HEK293 (cell line): ENCODE measurements at regions not wholly inside any gene's neighbourhood (a gene's known extent, or its start where the extent isn't known, plus 50 kb on each side); places are given as distances from the start of the nearest gene placed in this dataset.

Source experiments
- CTCF ChIA-PET: fragments of 350-600 bp; formaldehyde crosslinking; extraction: SDS; loops from one replicate; lab custom pipeline; 2021; ENCODE audit warnings: antibody characterized with exemption; lab: Yijun Ruan, JAX
- POLR2A ChIA-PET: fragments of 300-600 bp; formaldehyde crosslinking; extraction: SDS; loops from one replicate; lab custom pipeline; 2020; ENCODE audit warnings: antibody characterized with exemption, inconsistent platforms; lab: Yijun Ruan, JAX
- H3K27ac ChIP-seq: fragments of 200-500 bp; sonication (Bioruptor generic); 2 replicates; pipeline ENCODE4 v1.5.1; 2014; ENCODE audit warnings: low read depth, low read length, control low read depth, inconsistent platforms; ENCODE audit errors: extremely low read depth
- H3K36me3 ChIP-seq, 2 experiments: fragments of 200-500 bp in 1 of 2; sonication (Bioruptor generic) in 1 of 2; 1 replicate in 1 of 2; 2 replicates in 1 of 2; pipeline ENCODE4 v1.5.1; 2014 to 2017; ENCODE audit warnings: inconsistent platforms in 2 of 2, low read length in 2 of 2; ENCODE audit not compliant: control insufficient read depth in 2 of 2, insufficient read depth in 1 of 2
- H3K4me1 ChIP-seq: fragments of 200-500 bp; sonication (Bioruptor generic); 2 replicates; pipeline ENCODE4 v1.5.1; 2014; ENCODE audit warnings: mild to moderate bottlenecking, low read length, inconsistent platforms; ENCODE audit not compliant: control insufficient read depth, insufficient read depth
- H3K4me3 ChIP-seq: 2 replicates; pipeline ENCODE4 v1.5.1; 2011; ENCODE audit warnings: low read depth, mild to moderate bottlenecking, control low read depth, low read length, moderate library complexity
- H3K9me3 ChIP-seq: fragments of 200-500 bp; sonication (Bioruptor generic); 2 replicates; pipeline ENCODE4 v1.5.1; 2014; ENCODE audit warnings: low read depth, low read length, inconsistent platforms; ENCODE audit not compliant: control insufficient read depth, insufficient read depth
- IKZF3 ChIP-seq: fragments of 450-650 bp; IDR thresholded peaks from 2 replicates; pipeline ENCODE4 v1.5.0; 2018; ENCODE audit warnings: missing biosample characterization, mild to moderate bottlenecking, missing genetic modification characterization, moderate library complexity
- KLF1 ChIP-seq: fragments of 450-650 bp; formaldehyde crosslinking; IDR thresholded peaks from 2 replicates; pipeline ENCODE4 v1.5.1; 2016; ENCODE audit warnings: missing biosample characterization, missing genetic modification characterization
- PRDM1 ChIP-seq: fragments of 450-650 bp; formaldehyde crosslinking; IDR thresholded peaks from 2 replicates; pipeline ENCODE4; 2016; ENCODE audit warnings: missing biosample characterization, missing genetic modification characterization
- SCRT1 ChIP-seq: fragments of 450-650 bp; formaldehyde crosslinking; IDR thresholded peaks from 2 replicates; pipeline ENCODE4 v1.5.1; 2016; ENCODE audit warnings: missing biosample characterization, missing genetic modification characterization, borderline replicate concordance
- SETDB1 ChIP-seq: IDR thresholded peaks from one replicate; pipeline ENCODE4 v1.6.1; 2017; ENCODE audit warnings: mild to moderate bottlenecking, low read length, moderate library complexity, mixed read lengths; ENCODE audit not compliant: insufficient read length
- ZBTB20 ChIP-seq: fragments of 450-650 bp; formaldehyde crosslinking; IDR thresholded peaks from 2 replicates; pipeline ENCODE4 v1.5.1; 2016; ENCODE audit warnings: missing biosample characterization, missing genetic modification characterization
- ZBTB48 ChIP-seq: fragments of 450-650 bp; formaldehyde crosslinking; IDR thresholded peaks from 2 replicates; pipeline ENCODE4 v1.5.1; 2016; ENCODE audit warnings: missing biosample characterization, missing genetic modification characterization
- ZBTB7A ChIP-seq: fragments of 450-650 bp; formaldehyde crosslinking; IDR thresholded peaks from 2 replicates; pipeline ENCODE4 v1.5.1; 2016; ENCODE audit warnings: low read depth, missing biosample characterization, missing genetic modification characterization
- ZIC2 ChIP-seq: fragments of 450-650 bp; formaldehyde crosslinking; IDR thresholded peaks from 2 replicates; pipeline ENCODE4 v1.5.1; 2016; ENCODE audit warnings: missing biosample characterization, missing genetic modification characterization
- ZNF114 ChIP-seq: fragments of 450-650 bp; formaldehyde crosslinking; IDR thresholded peaks from 2 replicates; pipeline ENCODE4 v1.5.0; 2017; ENCODE audit warnings: missing biosample characterization, missing genetic modification characterization
- ZNF133 ChIP-seq: fragments of 450-650 bp; formaldehyde crosslinking; IDR thresholded peaks from 2 replicates; pipeline ENCODE4 v1.5.1; 2016; ENCODE audit warnings: missing biosample characterization, missing genetic modification characterization
- ZNF140 ChIP-seq: fragments of 450-650 bp; formaldehyde crosslinking; IDR thresholded peaks from 2 replicates; pipeline ENCODE4 v1.5.1; 2016; ENCODE audit warnings: missing biosample characterization, missing genetic modification characterization
- ZNF16 ChIP-seq: fragments of 450-650 bp; formaldehyde crosslinking; IDR thresholded peaks from 2 replicates; pipeline ENCODE4 v1.5.1; 2016; ENCODE audit warnings: low read depth, missing biosample characterization, missing genetic modification characterization
- ZNF184 ChIP-seq: fragments of 450-650 bp; IDR thresholded peaks from 2 replicates; pipeline ENCODE4 v1.5.1; 2018; ENCODE audit warnings: missing biosample characterization, mild to moderate bottlenecking, missing genetic modification characterization
- ZNF202 ChIP-seq: fragments of 450-650 bp; formaldehyde crosslinking; IDR thresholded peaks from 2 replicates; pipeline ENCODE4 v1.5.1; 2016; ENCODE audit warnings: missing biosample characterization, missing genetic modification characterization, borderline replicate concordance
- ZNF24 ChIP-seq: fragments of 450-650 bp; formaldehyde crosslinking; IDR thresholded peaks from 2 replicates; pipeline ENCODE4 v1.5.1; 2016; ENCODE audit warnings: missing biosample characterization, missing genetic modification characterization
- ZNF324 ChIP-seq: fragments of 450-650 bp; formaldehyde crosslinking; IDR thresholded peaks from 2 replicates; pipeline ENCODE4 v1.5.1; 2016; ENCODE audit warnings: missing biosample characterization, missing genetic modification characterization
- ZNF335 ChIP-seq: fragments of 450-650 bp; formaldehyde crosslinking; conservative IDR thresholded peaks from 2 replicates; pipeline ENCODE4 v1.5.1; 2016; ENCODE audit warnings: missing biosample characterization, missing genetic modification characterization
- ZNF366 ChIP-seq: fragments of 450-650 bp; formaldehyde crosslinking; conservative IDR thresholded peaks from 2 replicates; pipeline ENCODE4 v1.5.1; 2016; ENCODE audit warnings: missing biosample characterization, missing genetic modification characterization
- ZNF37A ChIP-seq: fragments of 450-650 bp; IDR thresholded peaks from 2 replicates; pipeline ENCODE4 v1.5.1; 2018; ENCODE audit warnings: missing biosample characterization, missing genetic modification characterization
- ZNF654 ChIP-seq: fragments of 450-650 bp; formaldehyde crosslinking; IDR thresholded peaks from 2 replicates; pipeline ENCODE4 v1.5.1; 2016; ENCODE audit warnings: low read depth, missing biosample characterization, missing genetic modification characterization
- ZNF664 ChIP-seq: fragments of 450-650 bp; formaldehyde crosslinking; IDR thresholded peaks from 2 replicates; pipeline ENCODE4 v1.5.1; 2016; ENCODE audit warnings: missing biosample characterization, missing genetic modification characterization
- ZSCAN30 ChIP-seq: fragments of 450-650 bp; IDR thresholded peaks from 2 replicates; pipeline ENCODE4 v1.5.1; 2018; ENCODE audit warnings: missing biosample characterization, mild to moderate bottlenecking, missing genetic modification characterization, moderate library complexity
- TF ChIP-seq, protein P1 (sequence below): fragments of 450-650 bp; formaldehyde crosslinking; IDR thresholded peaks from 2 replicates; pipeline ENCODE4 v1.5.1; 2017; ENCODE audit warnings: missing biosample characterization, missing genetic modification characterization
- TF ChIP-seq, protein P2 (sequence below): fragments of 450-650 bp; formaldehyde crosslinking; IDR thresholded peaks from 2 replicates; pipeline ENCODE4 v1.5.1; 2016; ENCODE audit warnings: missing biosample characterization, missing genetic modification characterization
- TF ChIP-seq, protein P3 (sequence below): fragments of 450-650 bp; formaldehyde crosslinking; IDR thresholded peaks from 2 replicates; pipeline ENCODE4 v1.5.1; 2016; ENCODE audit warnings: missing biosample characterization, missing genetic modification characterization

DNA sequence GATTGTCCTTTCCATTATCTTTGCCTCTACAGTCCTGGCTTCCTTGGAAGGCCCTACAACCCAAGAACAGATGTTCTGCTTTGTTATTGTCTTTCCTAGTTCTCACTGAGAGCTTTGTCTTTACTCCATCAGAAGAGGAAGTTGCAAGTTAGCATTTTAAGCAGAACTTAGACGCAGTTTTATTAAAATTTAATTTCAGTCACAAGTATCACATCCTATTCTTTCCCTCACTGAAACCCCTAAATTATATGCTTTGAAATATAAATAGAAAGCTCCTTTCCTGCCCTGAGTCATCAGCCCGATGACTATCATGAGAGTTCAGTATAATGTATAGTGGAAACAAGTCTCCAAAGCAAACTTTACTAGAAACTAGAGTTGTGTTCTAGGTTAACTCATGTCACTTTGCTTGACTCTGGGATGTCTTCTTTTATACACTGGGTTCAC lies 291.2 kb upstream of the RBMS3 start:
- H3K27ac ChIP-seq = no peak overlapping the region
- H3K9me3 ChIP-seq = no peaks in the 10 kb centered on the region
- H3K36me3 ChIP-seq = no peaks in the 10 kb centered on the region
- no peak overlapping the region for H3K4me3 ChIP-seq
- TF ChIP-seq SETDB1 (no peak), KLF1 (no peak), ZNF114 (no peak)
- TF ChIP-seq, all 188 proteins: peak for 0
- ChIA-PET CTCF (no interaction called here), POLR2A (no interaction called here)
- H3K4me1 ChIP-seq = no peaks in the 10 kb centered on the region

- no peaks in the 10 kb centered on the region for H3K36me3 ChIP-seq
- no peak for TF ChIP-seq ZNF654 (tag by site-specific recombination)
- TF ChIP-seq ZNF140 (tag by site-specific recombination) = no peak
- no peak for TF ChIP-seq ZNF184 (tag by site-specific recombination)
- no peak for TF ChIP-seq ZSCAN30 (tag by site-specific recombination)
- no peak for TF ChIP-seq PRDM1
- no peak for TF ChIP-seq IKZF3
- TF ChIP-seq, all 188 proteins: peak for 0
- Histone ChIP-seq H3K9me3 (no peaks in the 10 kb centered on the region), H3K4me1 (no peaks in the 10 kb centered on the region), H3K27ac (no peak overlapping the region), H3K4me3 (no peak overlapping the region)
- POLR2A ChIA-PET = no interaction called here
- CTCF ChIA-PET = no interaction called here
Observed at GRCh38 chr3:28994161-28994905, 286.5 kb upstream of the RBMS3 start.

DNA sequence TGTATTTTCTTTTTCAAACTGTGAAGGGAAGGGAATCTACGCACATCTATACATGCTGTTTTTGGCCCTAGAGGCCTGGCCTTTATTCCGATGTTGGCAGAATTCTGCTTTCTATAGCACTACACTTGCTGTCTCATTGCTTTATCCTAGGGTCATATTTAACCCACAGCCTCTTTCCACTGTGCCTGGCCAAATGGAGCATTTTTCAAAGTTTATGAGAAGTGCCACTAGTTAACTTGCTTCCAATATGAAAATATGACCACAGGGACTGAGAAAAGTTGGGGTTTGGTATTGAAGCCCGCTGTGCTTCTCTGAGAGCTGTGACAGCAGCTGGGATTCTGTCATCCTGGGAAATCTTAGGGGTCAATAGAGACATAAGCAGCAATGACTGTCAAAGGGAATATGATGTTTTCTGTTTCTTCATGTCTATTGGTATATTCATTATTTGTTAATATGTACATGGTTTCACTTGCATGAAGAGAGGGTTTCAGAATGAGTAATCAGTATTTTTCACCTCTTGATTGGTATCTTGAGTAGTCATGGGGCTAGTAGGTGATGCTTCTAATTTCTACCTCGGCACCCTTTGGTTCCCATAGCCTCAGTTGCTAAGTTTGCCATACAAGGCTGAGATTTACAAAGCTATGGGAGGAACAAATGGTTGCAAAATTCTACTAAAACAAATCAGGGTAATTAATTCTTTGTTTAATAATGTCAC lies 275.8 kb upstream of the RBMS3 start:
- TF ChIP-seq ZNF24 (tag by site-specific recombination) = no peak
- TF ChIP-seq ZNF366 = no peak
- no peak for TF ChIP-seq ZNF324 (tag by site-specific recombination)
- TF ChIP-seq, protein P1, sequence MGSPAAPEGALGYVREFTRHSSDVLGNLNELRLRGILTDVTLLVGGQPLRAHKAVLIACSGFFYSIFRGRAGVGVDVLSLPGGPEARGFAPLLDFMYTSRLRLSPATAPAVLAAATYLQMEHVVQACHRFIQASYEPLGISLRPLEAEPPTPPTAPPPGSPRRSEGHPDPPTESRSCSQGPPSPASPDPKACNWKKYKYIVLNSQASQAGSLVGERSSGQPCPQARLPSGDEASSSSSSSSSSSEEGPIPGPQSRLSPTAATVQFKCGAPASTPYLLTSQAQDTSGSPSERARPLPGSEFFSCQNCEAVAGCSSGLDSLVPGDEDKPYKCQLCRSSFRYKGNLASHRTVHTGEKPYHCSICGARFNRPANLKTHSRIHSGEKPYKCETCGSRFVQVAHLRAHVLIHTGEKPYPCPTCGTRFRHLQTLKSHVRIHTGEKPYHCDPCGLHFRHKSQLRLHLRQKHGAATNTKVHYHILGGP (tag by site-specific recombination) = no peak
- TF ChIP-seq ZNF202 (tag by site-specific recombination) = no peak
- TF ChIP-seq ZNF664 (tag by site-specific recombination) = no peak
- TF ChIP-seq ZNF133 (tag by site-specific recombination) = no peak
- TF ChIP-seq SCRT1 (tag by site-specific recombination) = no peak
- no peak for TF ChIP-seq ZNF335
- no peak for TF ChIP-seq ZBTB20 (tag by site-specific recombination)
- TF ChIP-seq, protein P2, sequence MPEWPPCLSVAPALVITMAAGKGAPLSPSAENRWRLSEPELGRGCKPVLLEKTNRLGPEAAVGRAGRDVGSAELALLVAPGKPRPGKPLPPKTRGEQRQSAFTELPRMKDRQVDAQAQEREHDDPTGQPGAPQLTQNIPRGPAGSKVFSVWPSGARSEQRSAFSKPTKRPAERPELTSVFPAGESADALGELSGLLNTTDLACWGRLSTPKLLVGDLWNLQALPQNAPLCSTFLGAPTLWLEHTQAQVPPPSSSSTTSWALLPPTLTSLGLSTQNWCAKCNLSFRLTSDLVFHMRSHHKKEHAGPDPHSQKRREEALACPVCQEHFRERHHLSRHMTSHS (tag by site-specific recombination) = no peak
- TF ChIP-seq, protein P3, sequence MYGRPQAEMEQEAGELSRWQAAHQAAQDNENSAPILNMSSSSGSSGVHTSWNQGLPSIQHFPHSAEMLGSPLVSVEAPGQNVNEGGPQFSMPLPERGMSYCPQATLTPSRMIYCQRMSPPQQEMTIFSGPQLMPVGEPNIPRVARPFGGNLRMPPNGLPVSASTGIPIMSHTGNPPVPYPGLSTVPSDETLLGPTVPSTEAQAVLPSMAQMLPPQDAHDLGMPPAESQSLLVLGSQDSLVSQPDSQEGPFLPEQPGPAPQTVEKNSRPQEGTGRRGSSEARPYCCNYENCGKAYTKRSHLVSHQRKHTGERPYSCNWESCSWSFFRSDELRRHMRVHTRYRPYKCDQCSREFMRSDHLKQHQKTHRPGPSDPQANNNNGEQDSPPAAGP (tag by site-specific recombination) = no peak
- TF ChIP-seq ZIC2 (tag by site-specific recombination) = no peak
- TF ChIP-seq ZNF37A = no peak
- no peak for TF ChIP-seq ZNF16 (tag by site-specific recombination)
- no peak for TF ChIP-seq ZBTB48 (tag by site-specific recombination)
- TF ChIP-seq ZBTB7A (tag by site-specific recombination) = no peak
- Histone ChIP-seq H3K27ac (no peak overlapping the region), H3K36me3 (no peaks in the 10 kb centered on the region), H3K9me3 (no peaks in the 10 kb centered on the region), H3K4me1 (no peaks in the 10 kb centered on the region), H3K4me3 (no peak overlapping the region)
- POLR2A ChIA-PET = no interaction called here
- CTCF ChIA-PET = no interaction called here
